Gastroesophageal sphincter (tissue), 3 donors: ENCODE measurements at regions not wholly inside any gene's neighbourhood (a gene's known extent, or its start where the extent isn't known, plus 50 kb on each side); places are given as distances from the start of the nearest gene placed in this dataset.

Experiments
- CTCF ChIP-seq, 4 experiments: fragments of 200-600 bp in 2 of 4; fragments of 450-650 bp in 2 of 4; sonication (generic) in 1 of 4; IDR thresholded peaks; one replicate each; pipeline ENCODE4 v1.5.1; 2017 to 2019; ENCODE audit warnings: antibody characterized with exemption in 4 of 4, mild to moderate bottlenecking in 2 of 4, moderate library complexity in 2 of 4
- POLR2A ChIP-seq, 2 donors: fragments of 450-650 bp; IDR thresholded peaks; one replicate each; pipeline ENCODE4 v1.6.1; 2017; ENCODE audit warnings: antibody characterized with exemption in 2 of 2, mild to moderate bottlenecking in 2 of 2, moderate library complexity in 1 of 2

GRCh38 chr17:68142595-68142994 lies 105.2 kb upstream of the AMZ2 start:
- TF ChIP-seq CTCF (IDR thresholded peaks at IDR 0.05) (no peak), POLR2A (IDR thresholded peaks at IDR 0.05) (no peak)
